ENCODE measurements at regions not wholly inside any gene's neighbourhood (a gene's known extent, or its start where the extent isn't known, plus 50 kb on each side); places are given as distances from the start of the nearest gene placed in this dataset.
A peak's percentile ranks its signal among the peaks of the same experiment; 100 is the strongest.

DNA sequence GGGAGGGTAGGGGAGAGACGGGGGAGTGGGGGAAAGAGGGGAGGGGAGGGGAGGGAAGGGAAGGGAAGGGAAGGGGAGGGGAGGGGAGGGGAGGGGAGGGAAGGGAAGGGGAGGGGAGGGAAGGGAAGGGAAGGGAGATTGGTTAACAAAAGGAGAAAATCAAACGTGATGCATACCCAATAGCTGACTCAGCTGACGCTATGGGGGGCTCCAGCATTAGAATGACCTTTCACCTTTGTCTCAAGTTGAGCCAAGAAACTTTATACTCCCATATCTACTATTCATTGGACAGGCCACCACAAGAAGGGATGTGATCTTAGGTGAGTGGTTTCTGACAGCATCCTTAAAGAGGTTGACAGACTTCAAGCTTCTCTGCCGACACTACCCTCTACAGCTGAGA is 432.8 kb upstream of the CDH5 start:
- H3K36me3 Mint-ChIP-seq (ENCODE audit: low read depth), result peaks cover 2% of the 10 kb centered on the region
- no peaks in the 10 kb centered on the region for H3K27me3 Mint-ChIP-seq (ENCODE audit: low read depth)
- H3K27ac Mint-ChIP-seq (ENCODE audit: unreplicated experiment), result no peak overlapping the region
- DNase-seq (ENCODE audit: low read depth, low spot score), result no peak
- no peak overlapping the region for H3K4me3 Mint-ChIP-seq
- peaks cover 11% of the 10 kb centered on the region for H3K9me3 Mint-ChIP-seq
- TF ChIP-seq, protein P1, sequence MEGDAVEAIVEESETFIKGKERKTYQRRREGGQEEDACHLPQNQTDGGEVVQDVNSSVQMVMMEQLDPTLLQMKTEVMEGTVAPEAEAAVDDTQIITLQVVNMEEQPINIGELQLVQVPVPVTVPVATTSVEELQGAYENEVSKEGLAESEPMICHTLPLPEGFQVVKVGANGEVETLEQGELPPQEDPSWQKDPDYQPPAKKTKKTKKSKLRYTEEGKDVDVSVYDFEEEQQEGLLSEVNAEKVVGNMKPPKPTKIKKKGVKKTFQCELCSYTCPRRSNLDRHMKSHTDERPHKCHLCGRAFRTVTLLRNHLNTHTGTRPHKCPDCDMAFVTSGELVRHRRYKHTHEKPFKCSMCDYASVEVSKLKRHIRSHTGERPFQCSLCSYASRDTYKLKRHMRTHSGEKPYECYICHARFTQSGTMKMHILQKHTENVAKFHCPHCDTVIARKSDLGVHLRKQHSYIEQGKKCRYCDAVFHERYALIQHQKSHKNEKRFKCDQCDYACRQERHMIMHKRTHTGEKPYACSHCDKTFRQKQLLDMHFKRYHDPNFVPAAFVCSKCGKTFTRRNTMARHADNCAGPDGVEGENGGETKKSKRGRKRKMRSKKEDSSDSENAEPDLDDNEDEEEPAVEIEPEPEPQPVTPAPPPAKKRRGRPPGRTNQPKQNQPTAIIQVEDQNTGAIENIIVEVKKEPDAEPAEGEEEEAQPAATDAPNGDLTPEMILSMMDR (conservative IDR thresholded peaks at IDR 0.05), result no peak
- H3K4me1 Mint-ChIP-seq, result peaks cover 4% of the 10 kb centered on the region

DNA sequence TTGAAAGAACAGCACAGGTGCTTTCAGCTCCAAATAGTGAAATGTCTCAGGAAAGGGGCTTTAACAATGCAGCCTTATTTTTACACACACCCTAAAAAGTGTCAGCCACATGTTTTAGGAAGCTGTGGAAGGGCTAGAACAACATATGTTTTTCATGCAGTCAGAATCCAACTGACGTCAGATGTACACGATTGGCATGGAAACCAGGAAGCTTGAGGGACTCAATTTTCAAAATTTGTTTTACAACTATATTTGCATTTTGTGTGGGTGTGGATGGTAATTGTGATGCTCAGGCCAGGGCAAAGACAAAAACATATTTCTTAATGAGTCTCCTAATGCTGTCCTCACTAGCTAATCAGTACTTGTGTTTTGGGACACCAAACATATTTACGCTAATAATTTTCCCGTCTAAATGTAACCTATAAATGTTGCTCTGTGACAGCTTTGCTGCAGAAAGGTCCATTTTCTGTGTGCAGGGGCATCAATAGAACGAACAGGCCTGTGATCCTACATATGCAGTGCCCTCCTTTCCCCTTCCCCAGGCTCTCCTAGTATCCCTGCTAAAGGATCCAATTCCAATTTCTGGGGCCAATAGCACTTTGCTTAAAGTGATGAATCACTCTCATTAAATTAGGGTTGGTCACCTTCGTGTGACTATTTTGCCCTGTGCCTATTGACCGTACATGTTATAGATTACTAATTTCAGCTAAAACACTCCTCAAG is 434.0 kb upstream of the CDH5 start:
- DNase-seq (ENCODE audit: low read depth, low spot score), result no peak
- H3K27ac Mint-ChIP-seq (ENCODE audit: unreplicated experiment), result no peak overlapping the region

DNA sequence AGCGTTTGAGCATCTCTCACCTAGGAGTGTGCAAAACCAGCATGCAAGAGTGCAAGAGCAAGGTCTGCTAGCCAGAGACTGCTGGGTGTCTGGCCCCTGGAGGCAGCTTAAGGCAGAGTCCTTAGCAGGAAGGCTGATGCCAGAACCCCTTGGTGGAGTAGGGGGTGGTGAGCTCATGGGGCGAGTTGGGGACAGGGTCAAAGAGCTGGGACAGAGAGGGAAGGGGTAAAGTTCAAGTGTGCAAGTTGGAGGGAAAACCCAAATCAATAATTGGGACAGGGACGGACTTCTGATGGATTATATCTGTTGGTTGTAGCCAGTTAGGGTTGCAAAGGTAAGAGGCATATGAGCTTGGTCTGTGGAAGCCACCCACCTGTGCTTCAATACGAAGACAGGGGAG is 443.6 kb upstream of the CDH5 start:
- H3K27me3 Mint-ChIP-seq (ENCODE audit: low read depth), result no peaks in the 10 kb centered on the region
- no peak overlapping the region for H3K27ac Mint-ChIP-seq (ENCODE audit: unreplicated experiment)
- H3K36me3 Mint-ChIP-seq (ENCODE audit: low read depth), result no peaks in the 10 kb centered on the region
- no peak overlapping the region for H3K4me3 Mint-ChIP-seq
- no peaks in the 10 kb centered on the region for H3K9me3 Mint-ChIP-seq
- DNase-seq (ENCODE audit: low read depth, low spot score), result no peak
- TF ChIP-seq, protein P1 (conservative IDR thresholded peaks at IDR 0.05), result no peak
- peaks cover 13% of the 10 kb centered on the region for H3K4me1 Mint-ChIP-seq

More for the DNA sequence above, 434.0 kb upstream of the CDH5 start:
- Mint-ChIP-seq H3K9me3 (peaks cover 12% of the 10 kb centered on the region), H3K36me3 (ENCODE audit: low read depth) (peaks cover 2% of the 10 kb centered on the region), H3K4me3 (no peak overlapping the region), H3K27me3 (ENCODE audit: low read depth) (no peaks in the 10 kb centered on the region), H3K4me1 (peaks cover 4% of the 10 kb centered on the region)
- TF ChIP-seq, protein P1 (conservative IDR thresholded peaks at IDR 0.05), result no peak

DNA sequence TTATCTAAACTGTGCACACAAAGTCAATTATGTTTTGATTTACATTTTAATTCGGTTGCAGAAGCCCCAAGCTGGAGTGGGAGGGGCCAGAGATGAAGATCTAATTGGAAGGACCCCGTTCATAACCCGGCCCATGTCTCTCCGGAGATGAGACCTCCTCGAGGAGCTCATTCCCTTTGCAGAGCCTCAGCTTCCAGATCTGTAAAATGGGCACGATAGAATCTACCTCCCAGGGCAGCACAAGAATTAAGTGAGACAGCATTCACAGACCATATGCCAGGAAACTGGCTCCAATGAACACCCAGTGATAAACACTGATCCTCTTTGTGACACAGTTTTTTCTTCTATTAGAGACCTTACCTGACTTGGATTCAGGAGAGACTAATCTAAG is 446.5 kb upstream of the CDH5 start:
- no peaks in the 10 kb centered on the region for H3K9me3 Mint-ChIP-seq
- H3K4me1 Mint-ChIP-seq, result peaks cover 13% of the 10 kb centered on the region
- H3K27ac Mint-ChIP-seq (ENCODE audit: unreplicated experiment), result no peak overlapping the region
- no peak for DNase-seq (ENCODE audit: low read depth, low spot score)
- H3K27me3 Mint-ChIP-seq (ENCODE audit: low read depth), result no peaks in the 10 kb centered on the region
- TF ChIP-seq, protein P1 (conservative IDR thresholded peaks at IDR 0.05), result no peak
- H3K4me3 Mint-ChIP-seq, result no peak overlapping the region
- H3K36me3 Mint-ChIP-seq (ENCODE audit: low read depth), result no peaks in the 10 kb centered on the region

DNA sequence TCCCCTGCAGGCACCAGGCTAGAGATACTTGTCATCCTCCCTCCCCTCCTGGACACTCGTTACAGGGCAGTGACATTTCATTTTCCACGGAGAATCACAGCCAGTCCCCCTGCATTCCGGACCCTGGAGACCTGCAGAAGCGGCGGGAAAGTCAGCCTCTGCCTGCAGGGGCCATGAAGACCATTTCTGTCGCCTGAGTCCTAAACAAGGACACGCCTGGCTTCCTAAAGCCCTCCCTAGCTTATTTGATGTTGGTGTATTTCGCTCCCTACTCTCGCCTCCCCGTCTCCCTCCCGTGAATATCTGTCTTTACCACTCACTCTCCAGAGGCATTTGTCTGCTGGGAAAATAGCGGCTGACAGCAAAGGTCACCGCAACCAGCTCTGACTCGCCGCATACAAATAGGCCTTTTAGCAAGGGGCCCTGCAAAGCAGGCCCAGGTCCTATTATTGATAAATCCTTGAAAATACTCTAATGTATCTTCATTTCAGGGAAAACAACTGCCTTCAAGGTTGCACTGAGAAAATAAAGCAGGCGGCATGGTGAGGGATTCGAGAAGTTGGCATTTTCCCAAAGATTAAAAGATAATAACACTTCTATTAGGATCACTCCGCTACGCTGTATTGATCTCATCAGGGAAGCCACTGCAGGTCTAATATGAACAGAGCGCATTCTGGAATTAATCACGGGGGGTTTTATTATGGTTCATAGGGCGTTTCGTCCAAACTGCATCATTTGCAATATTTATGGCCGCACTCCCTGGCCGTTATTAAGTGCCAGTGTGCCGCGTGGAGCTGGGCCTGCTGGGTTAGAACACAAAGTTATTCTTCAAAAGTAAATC is 447.1 kb upstream of the CDH5 start:
- TF ChIP-seq, protein P1 (conservative IDR thresholded peaks at IDR 0.05), result no peak
- Mint-ChIP-seq H3K9me3 (no peaks in the 10 kb centered on the region), H3K4me3 (no peak overlapping the region), H3K27me3 (ENCODE audit: low read depth) (no peaks in the 10 kb centered on the region), H3K27ac (ENCODE audit: unreplicated experiment) (peak overlapping the region; percentile 52), H3K4me1 (peaks cover 13% of the 10 kb centered on the region), H3K36me3 (ENCODE audit: low read depth) (no peaks in the 10 kb centered on the region)
- peak; percentile 7 for DNase-seq (ENCODE audit: low read depth, low spot score)
